ENCODE measurements at regions not wholly inside any gene's neighbourhood (a gene's known extent, or its start where the extent isn't known, plus 50 kb on each side); places are given as distances from the start of the nearest gene placed in this dataset.

DNA sequence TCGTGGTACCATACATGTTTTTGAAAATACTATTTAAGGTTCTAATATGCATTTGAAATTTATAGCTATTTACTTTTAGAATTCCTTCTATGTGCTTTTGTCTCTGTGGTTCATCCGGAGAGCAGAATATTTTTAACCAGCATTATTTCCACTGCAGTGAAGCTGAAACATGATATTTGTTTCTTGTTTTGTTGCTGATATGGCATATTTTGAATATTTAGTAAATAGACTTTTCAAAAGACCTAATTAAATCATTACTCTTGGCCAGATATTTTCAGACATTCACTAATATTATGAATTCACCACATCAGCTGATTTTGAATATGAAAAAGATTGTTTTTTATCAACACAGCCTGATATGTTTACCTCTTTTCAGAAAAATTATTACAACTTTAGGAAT, 87.0 kb downstream of the FAT4 start:
- TF ChIP-seq TCF4 (CRISPR knock-in tag; IDR thresholded peaks at IDR 0.05; ENCODE audit: borderline replicate concordance) (no peak), ZFP30 (CRISPR knock-in tag; IDR thresholded peaks at IDR 0.05) (no peak), ESRRG (CRISPR knock-in tag; IDR thresholded peaks at IDR 0.05) (no peak), ZC3H10 (CRISPR knock-in tag; IDR thresholded peaks at IDR 0.05) (no peak), ISL1 (CRISPR knock-in tag; IDR thresholded peaks at IDR 0.05) (no peak), GLIS3 (CRISPR knock-in tag; IDR thresholded peaks at IDR 0.05) (no peak), OSR1 (CRISPR knock-in tag; IDR thresholded peaks at IDR 0.05) (no peak), ZNF8 (CRISPR knock-in tag; IDR thresholded peaks at IDR 0.05) (no peak)
- TF ChIP-seq, protein P1, sequence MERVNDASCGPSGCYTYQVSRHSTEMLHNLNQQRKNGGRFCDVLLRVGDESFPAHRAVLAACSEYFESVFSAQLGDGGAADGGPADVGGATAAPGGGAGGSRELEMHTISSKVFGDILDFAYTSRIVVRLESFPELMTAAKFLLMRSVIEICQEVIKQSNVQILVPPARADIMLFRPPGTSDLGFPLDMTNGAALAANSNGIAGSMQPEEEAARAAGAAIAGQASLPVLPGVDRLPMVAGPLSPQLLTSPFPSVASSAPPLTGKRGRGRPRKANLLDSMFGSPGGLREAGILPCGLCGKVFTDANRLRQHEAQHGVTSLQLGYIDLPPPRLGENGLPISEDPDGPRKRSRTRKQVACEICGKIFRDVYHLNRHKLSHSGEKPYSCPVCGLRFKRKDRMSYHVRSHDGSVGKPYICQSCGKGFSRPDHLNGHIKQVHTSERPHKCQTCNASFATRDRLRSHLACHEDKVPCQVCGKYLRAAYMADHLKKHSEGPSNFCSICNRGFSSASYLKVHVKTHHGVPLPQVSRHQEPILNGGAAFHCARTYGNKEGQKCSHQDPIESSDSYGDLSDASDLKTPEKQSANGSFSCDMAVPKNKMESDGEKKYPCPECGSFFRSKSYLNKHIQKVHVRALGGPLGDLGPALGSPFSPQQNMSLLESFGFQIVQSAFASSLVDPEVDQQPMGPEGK (CRISPR knock-in tag; IDR thresholded peaks at IDR 0.05; ENCODE audit: borderline replicate concordance), result no peak
- ATAC-seq, result no peak

DNA sequence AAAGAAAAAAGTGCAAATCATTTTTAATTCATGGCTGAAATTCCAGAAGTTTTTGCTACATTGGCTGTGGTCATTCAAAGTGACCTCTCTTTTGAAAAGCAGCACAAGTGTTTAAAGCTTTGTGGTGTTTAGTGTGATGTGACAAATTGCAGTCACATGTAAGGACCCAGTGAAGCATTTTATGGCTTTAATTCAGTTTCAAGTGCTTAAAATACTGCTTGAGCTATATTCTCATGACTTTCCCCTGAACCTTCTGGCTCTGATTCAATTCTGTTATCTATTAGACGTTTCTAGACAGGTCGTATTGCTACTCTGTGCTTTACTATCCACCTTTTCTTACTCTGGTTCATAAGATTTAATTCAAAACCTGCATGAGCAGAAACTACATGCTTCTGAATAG, 105.8 kb downstream of the FAT4 start:
- TF ChIP-seq RARB (CRISPR knock-in tag; IDR thresholded peaks at IDR 0.05) (no peak), ZNF8 (CRISPR knock-in tag; IDR thresholded peaks at IDR 0.05) (no peak), BACH2 (CRISPR knock-in tag; IDR thresholded peaks at IDR 0.05; ENCODE audit: borderline replicate concordance) (no peak), ZFP3 (CRISPR knock-in tag; IDR thresholded peaks at IDR 0.05) (no peak), ISL1 (CRISPR knock-in tag; IDR thresholded peaks at IDR 0.05) (no peak), TCF4 (CRISPR knock-in tag; IDR thresholded peaks at IDR 0.05; ENCODE audit: borderline replicate concordance) (no peak), ZNF565 (CRISPR knock-in tag; conservative IDR thresholded peaks at IDR 0.05; ENCODE audit: low read depth) (no peak), SNAI2 (CRISPR knock-in tag; IDR thresholded peaks at IDR 0.05) (no peak), OSR1 (CRISPR knock-in tag; IDR thresholded peaks at IDR 0.05) (no peak), CSDC2 (CRISPR knock-in tag; IDR thresholded peaks at IDR 0.05) (no peak), ZNF70 (CRISPR knock-in tag; IDR thresholded peaks at IDR 0.05) (no peak), GLIS3 (CRISPR knock-in tag; IDR thresholded peaks at IDR 0.05) (no peak), ESRRG (CRISPR knock-in tag; IDR thresholded peaks at IDR 0.05) (no peak)
- TF ChIP-seq, protein P2, sequence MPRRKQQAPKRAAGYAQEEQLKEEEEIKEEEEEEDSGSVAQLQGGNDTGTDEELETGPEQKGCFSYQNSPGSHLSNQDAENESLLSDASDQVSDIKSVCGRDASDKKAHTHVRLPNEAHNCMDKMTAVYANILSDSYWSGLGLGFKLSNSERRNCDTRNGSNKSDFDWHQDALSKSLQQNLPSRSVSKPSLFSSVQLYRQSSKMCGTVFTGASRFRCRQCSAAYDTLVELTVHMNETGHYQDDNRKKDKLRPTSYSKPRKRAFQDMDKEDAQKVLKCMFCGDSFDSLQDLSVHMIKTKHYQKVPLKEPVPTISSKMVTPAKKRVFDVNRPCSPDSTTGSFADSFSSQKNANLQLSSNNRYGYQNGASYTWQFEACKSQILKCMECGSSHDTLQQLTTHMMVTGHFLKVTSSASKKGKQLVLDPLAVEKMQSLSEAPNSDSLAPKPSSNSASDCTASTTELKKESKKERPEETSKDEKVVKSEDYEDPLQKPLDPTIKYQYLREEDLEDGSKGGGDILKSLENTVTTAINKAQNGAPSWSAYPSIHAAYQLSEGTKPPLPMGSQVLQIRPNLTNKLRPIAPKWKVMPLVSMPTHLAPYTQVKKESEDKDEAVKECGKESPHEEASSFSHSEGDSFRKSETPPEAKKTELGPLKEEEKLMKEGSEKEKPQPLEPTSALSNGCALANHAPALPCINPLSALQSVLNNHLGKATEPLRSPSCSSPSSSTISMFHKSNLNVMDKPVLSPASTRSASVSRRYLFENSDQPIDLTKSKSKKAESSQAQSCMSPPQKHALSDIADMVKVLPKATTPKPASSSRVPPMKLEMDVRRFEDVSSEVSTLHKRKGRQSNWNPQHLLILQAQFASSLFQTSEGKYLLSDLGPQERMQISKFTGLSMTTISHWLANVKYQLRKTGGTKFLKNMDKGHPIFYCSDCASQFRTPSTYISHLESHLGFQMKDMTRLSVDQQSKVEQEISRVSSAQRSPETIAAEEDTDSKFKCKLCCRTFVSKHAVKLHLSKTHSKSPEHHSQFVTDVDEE (CRISPR knock-in tag; IDR thresholded peaks at IDR 0.05), result no peak
- TF ChIP-seq, protein P3, sequence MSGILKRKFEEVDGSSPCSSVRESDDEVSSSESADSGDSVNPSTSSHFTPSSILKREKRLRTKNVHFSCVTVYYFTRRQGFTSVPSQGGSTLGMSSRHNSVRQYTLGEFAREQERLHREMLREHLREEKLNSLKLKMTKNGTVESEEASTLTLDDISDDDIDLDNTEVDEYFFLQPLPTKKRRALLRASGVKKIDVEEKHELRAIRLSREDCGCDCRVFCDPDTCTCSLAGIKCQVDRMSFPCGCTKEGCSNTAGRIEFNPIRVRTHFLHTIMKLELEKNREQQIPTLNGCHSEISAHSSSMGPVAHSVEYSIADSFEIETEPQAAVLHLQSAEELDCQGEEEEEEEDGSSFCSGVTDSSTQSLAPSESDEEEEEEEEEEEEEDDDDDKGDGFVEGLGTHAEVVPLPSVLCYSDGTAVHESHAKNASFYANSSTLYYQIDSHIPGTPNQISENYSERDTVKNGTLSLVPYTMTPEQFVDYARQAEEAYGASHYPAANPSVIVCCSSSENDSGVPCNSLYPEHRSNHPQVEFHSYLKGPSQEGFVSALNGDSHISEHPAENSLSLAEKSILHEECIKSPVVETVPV (CRISPR knock-in tag; IDR thresholded peaks at IDR 0.05), result no peak
- TF ChIP-seq, protein P4, sequence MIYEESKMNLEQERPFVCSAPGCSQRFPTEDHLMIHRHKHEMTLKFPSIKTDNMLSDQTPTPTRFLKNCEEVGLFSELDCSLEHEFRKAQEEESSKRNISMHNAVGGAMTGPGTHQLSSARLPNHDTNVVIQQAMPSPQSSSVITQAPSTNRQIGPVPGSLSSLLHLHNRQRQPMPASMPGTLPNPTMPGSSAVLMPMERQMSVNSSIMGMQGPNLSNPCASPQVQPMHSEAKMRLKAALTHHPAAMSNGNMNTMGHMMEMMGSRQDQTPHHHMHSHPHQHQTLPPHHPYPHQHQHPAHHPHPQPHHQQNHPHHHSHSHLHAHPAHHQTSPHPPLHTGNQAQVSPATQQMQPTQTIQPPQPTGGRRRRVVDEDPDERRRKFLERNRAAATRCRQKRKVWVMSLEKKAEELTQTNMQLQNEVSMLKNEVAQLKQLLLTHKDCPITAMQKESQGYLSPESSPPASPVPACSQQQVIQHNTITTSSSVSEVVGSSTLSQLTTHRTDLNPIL (CRISPR knock-in tag; IDR thresholded peaks at IDR 0.05; ENCODE audit: low read depth), result no peak
- TF ChIP-seq, protein P1 (CRISPR knock-in tag; IDR thresholded peaks at IDR 0.05; ENCODE audit: borderline replicate concordance), result no peak
- TF ChIP-seq, protein P5, sequence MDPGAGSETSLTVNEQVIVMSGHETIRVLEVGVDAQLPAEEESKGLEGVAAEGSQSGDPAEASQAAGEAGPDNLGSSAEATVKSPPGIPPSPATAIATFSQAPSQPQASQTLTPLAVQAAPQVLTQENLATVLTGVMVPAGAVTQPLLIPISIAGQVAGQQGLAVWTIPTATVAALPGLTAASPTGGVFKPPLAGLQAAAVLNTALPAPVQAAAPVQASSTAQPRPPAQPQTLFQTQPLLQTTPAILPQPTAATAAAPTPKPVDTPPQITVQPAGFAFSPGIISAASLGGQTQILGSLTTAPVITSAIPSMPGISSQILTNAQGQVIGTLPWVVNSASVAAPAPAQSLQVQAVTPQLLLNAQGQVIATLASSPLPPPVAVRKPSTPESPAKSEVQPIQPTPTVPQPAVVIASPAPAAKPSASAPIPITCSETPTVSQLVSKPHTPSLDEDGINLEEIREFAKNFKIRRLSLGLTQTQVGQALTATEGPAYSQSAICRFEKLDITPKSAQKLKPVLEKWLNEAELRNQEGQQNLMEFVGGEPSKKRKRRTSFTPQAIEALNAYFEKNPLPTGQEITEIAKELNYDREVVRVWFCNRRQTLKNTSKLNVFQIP (CRISPR knock-in tag; IDR thresholded peaks at IDR 0.05; ENCODE audit: borderline replicate concordance, low read depth), result no peak
- ATAC-seq, result no peak
